ENCODE measurements at regions not wholly inside any gene's neighbourhood (a gene's known extent, or its start where the extent isn't known, plus 50 kb on each side); places are given as distances from the start of the nearest gene placed in this dataset.

- DNase-seq (ENCODE audit: low read depth): no peak
These were observed 197.0 kb downstream of the PHLDA1 start for GRCh38 chr12:75834591-75834990.

- no peak for DNase-seq (ENCODE audit: low read depth)
These were observed 198.3 kb downstream of the PHLDA1 start for GRCh38 chr12:75833268-75833667.

- no peak for DNase-seq (ENCODE audit: low read depth)
These were observed 200.2 kb downstream of the PHLDA1 start for GRCh38 chr12:75831402-75831801.

GRCh38 chr12:75827061-75827460 lies 204.5 kb downstream of the PHLDA1 start:
- no peak for DNase-seq (ENCODE audit: low read depth)

- DNase-seq (ENCODE audit: low read depth): no peak
These were observed 205.9 kb downstream of the PHLDA1 start for GRCh38 chr12:75825686-75826085.

GRCh38 chr12:75823475-75823874 lies 208.1 kb downstream of the PHLDA1 start:
- DNase-seq (ENCODE audit: low read depth): no peak

GRCh38 chr12:75822416-75822815 lies 209.2 kb downstream of the PHLDA1 start:
- no peak for DNase-seq (ENCODE audit: low read depth)

GRCh38 chr12:75820848-75821578 lies 210.6 kb downstream of the PHLDA1 start:
- no peak for DNase-seq (ENCODE audit: low read depth)

- DNase-seq (ENCODE audit: low read depth): no peak
These were observed 211.5 kb downstream of the PHLDA1 start for GRCh38 chr12:75820071-75820470.

GRCh38 chr12:75819512-75819911 lies 212.1 kb downstream of the PHLDA1 start:
- no peak for DNase-seq (ENCODE audit: low read depth)

- no peak for DNase-seq (ENCODE audit: low read depth)
These were observed 212.7 kb downstream of the PHLDA1 start for GRCh38 chr12:75818863-75819262.

GRCh38 chr12:75816897-75817296 lies 214.7 kb downstream of the PHLDA1 start:
- DNase-seq (ENCODE audit: low read depth): no peak

GRCh38 chr12:75815756-75816155 lies 215.8 kb downstream of the PHLDA1 start:
- no peak for DNase-seq (ENCODE audit: low read depth)

GRCh38 chr12:75814851-75815754 lies 216.5 kb downstream of the PHLDA1 start:
- DNase-seq (ENCODE audit: low read depth): no peak

GRCh38 chr12:75813072-75813471 lies 218.5 kb downstream of the PHLDA1 start:
- no peak for DNase-seq (ENCODE audit: low read depth)

GRCh38 chr12:75812271-75813018 lies 219.1 kb downstream of the PHLDA1 start:
- DNase-seq (ENCODE audit: low read depth): no peak

GRCh38 chr12:75809746-75810145 lies 221.8 kb downstream of the PHLDA1 start:
- DNase-seq (ENCODE audit: low read depth): no peak

GRCh38 chr12:75807494-75807893 lies 224.1 kb downstream of the PHLDA1 start:
- DNase-seq (ENCODE audit: low read depth): no peak

GRCh38 chr12:75805905-75806304 lies 225.7 kb downstream of the PHLDA1 start:
- DNase-seq (ENCODE audit: low read depth): no peak

GRCh38 chr12:75805320-75805719 lies 226.3 kb downstream of the PHLDA1 start:
- DNase-seq (ENCODE audit: low read depth): no peak

- no peak for DNase-seq (ENCODE audit: low read depth)
These were observed 233.2 kb downstream of the PHLDA1 start for GRCh38 chr12:75798136-75798926.

- no peak for DNase-seq (ENCODE audit: low read depth)
These were observed 236.5 kb downstream of the PHLDA1 start for GRCh38 chr12:75795125-75795524.

Measured in activated T-cell treated with anti-CD3 and anti-CD28 coated beads for 24 hours (primary cell).